ENCODE measurements at regions not wholly inside any gene's neighbourhood (a gene's known extent, or its start where the extent isn't known, plus 50 kb on each side); places are given as distances from the start of the nearest gene placed in this dataset.

- Mint-ChIP-seq H3K9me3 (ENCODE audit: low read depth) (peaks cover 8% of the 10 kb centered on the region), H3K4me3 (ENCODE audit: low read depth) (no peak overlapping the region), H3K27ac (no peak overlapping the region), H3K4me1 (ENCODE audit: low read depth) (no peaks in the 10 kb centered on the region), H3K36me3 (ENCODE audit: insufficient read depth) (no peaks in the 10 kb centered on the region), H3K27me3 (no peaks in the 10 kb centered on the region)
- DNase-seq (ENCODE audit: low spot score, unreplicated experiment), result no peak
- TF ChIP-seq CTCF (IDR thresholded peaks at IDR 0.05; ENCODE audit: unreplicated experiment), result peak; percentile 51
These were observed 460.3 kb downstream of the MID1IP1 start for GRCh38 chrX:39261446-39262147.

GRCh38 chrX:39262641-39263040 lies 461.4 kb downstream of the MID1IP1 start:
- peaks cover 8% of the 10 kb centered on the region for H3K9me3 Mint-ChIP-seq (ENCODE audit: low read depth)

GRCh38 chrX:39264023-39264422 lies 462.8 kb downstream of the MID1IP1 start:
- peaks cover 13% of the 10 kb centered on the region for H3K9me3 Mint-ChIP-seq (ENCODE audit: low read depth)
- H3K27me3 Mint-ChIP-seq, result peaks cover 4% of the 10 kb centered on the region
- no peak overlapping the region for H3K27ac Mint-ChIP-seq
- no peak overlapping the region for H3K4me3 Mint-ChIP-seq (ENCODE audit: low read depth)
- no peak for TF ChIP-seq CTCF (IDR thresholded peaks at IDR 0.05; ENCODE audit: unreplicated experiment)
- no peaks in the 10 kb centered on the region for H3K36me3 Mint-ChIP-seq (ENCODE audit: insufficient read depth)
- DNase-seq (ENCODE audit: low spot score, unreplicated experiment), result no peak
- H3K4me1 Mint-ChIP-seq (ENCODE audit: low read depth), result no peaks in the 10 kb centered on the region

More at GRCh38 chrX:39262641-39263040, 461.4 kb downstream of the MID1IP1 start:
- Mint-ChIP-seq H3K36me3 (ENCODE audit: insufficient read depth) (no peaks in the 10 kb centered on the region), H3K4me3 (ENCODE audit: low read depth) (no peak overlapping the region), H3K27me3 (no peaks in the 10 kb centered on the region), H3K4me1 (ENCODE audit: low read depth) (no peaks in the 10 kb centered on the region), H3K27ac (no peak overlapping the region)
- no peak for TF ChIP-seq CTCF (IDR thresholded peaks at IDR 0.05; ENCODE audit: unreplicated experiment)
- DNase-seq (ENCODE audit: low spot score, unreplicated experiment), result no peak

- DNase-seq (ENCODE audit: low spot score, unreplicated experiment), result no peak
- peaks cover 4% of the 10 kb centered on the region for H3K27me3 Mint-ChIP-seq
- H3K4me1 Mint-ChIP-seq (ENCODE audit: low read depth), result no peaks in the 10 kb centered on the region
- TF ChIP-seq CTCF (IDR thresholded peaks at IDR 0.05; ENCODE audit: unreplicated experiment), result no peak
- H3K9me3 Mint-ChIP-seq (ENCODE audit: low read depth), result peaks cover 27% of the 10 kb centered on the region
- H3K36me3 Mint-ChIP-seq (ENCODE audit: insufficient read depth), result no peaks in the 10 kb centered on the region
- H3K27ac Mint-ChIP-seq, result no peak overlapping the region
- H3K4me3 Mint-ChIP-seq (ENCODE audit: low read depth), result no peak overlapping the region
These were observed 465.9 kb downstream of the MID1IP1 start for GRCh38 chrX:39267176-39267575.

- Mint-ChIP-seq H3K4me3 (ENCODE audit: low read depth) (no peak overlapping the region), H3K9me3 (ENCODE audit: low read depth) (peaks cover 33% of the 10 kb centered on the region), H3K27ac (no peak overlapping the region), H3K36me3 (ENCODE audit: insufficient read depth) (peaks cover under 1% of the 10 kb centered on the region), H3K4me1 (ENCODE audit: low read depth) (no peaks in the 10 kb centered on the region), H3K27me3 (peaks cover 4% of the 10 kb centered on the region)
- no peak for DNase-seq (ENCODE audit: low spot score, unreplicated experiment)
- TF ChIP-seq CTCF (IDR thresholded peaks at IDR 0.05; ENCODE audit: unreplicated experiment), result no peak
These were observed 466.9 kb downstream of the MID1IP1 start for GRCh38 chrX:39268207-39268606.
